DOHH2 (cell line): ENCODE measurements at regions not wholly inside any gene's neighbourhood (a gene's known extent, or its start where the extent isn't known, plus 50 kb on each side); places are given as distances from the start of the nearest gene placed in this dataset.

Source experiments
- EZH2phosphoT487 ChIP-seq: fragments of 200-600 bp; sonication (generic); IDR thresholded peaks from 2 replicates; pipeline ENCODE4 v1.6.1; 2017; ENCODE audit warnings: borderline replicate concordance, mild to moderate bottlenecking, antibody characterized with exemption, low read length, moderate library complexity, mixed read lengths
- TF ChIP-seq, protein P1 (sequence below): fragments of 200-600 bp; sonication (generic); IDR thresholded peaks from one replicate; pipeline ENCODE4 v1.5.1; 2014; ENCODE audit warnings: antibody characterized with exemption, mild to moderate bottlenecking, low read depth, low read length; ENCODE audit not compliant: poor library complexity, severe bottlenecking

DNA sequence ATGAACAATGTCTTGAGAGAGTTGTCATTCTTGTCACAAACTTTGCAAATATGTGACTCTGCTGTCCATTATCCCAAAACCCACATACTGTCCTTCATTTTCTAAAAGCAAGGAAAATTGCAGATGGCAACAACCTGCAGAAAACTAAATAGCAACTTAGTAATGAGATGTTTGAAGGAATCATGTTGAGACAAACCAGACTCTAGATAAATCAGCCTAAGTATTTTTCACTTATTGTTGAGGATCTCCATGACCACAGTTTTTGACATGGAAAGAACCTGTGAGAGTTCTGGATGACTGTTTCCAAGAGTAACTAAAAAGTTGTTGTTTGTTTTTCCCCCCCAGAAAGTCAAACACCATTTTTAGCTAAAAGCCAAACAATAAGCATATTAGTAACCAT lies 535.2 kb upstream of the ZNF608 start:
- TF ChIP-seq, protein P1, sequence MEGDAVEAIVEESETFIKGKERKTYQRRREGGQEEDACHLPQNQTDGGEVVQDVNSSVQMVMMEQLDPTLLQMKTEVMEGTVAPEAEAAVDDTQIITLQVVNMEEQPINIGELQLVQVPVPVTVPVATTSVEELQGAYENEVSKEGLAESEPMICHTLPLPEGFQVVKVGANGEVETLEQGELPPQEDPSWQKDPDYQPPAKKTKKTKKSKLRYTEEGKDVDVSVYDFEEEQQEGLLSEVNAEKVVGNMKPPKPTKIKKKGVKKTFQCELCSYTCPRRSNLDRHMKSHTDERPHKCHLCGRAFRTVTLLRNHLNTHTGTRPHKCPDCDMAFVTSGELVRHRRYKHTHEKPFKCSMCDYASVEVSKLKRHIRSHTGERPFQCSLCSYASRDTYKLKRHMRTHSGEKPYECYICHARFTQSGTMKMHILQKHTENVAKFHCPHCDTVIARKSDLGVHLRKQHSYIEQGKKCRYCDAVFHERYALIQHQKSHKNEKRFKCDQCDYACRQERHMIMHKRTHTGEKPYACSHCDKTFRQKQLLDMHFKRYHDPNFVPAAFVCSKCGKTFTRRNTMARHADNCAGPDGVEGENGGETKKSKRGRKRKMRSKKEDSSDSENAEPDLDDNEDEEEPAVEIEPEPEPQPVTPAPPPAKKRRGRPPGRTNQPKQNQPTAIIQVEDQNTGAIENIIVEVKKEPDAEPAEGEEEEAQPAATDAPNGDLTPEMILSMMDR = no peak
- no peak for TF ChIP-seq EZH2phosphoT487
